Choroid plexus epithelial cell (primary cell): ENCODE measurements at regions not wholly inside any gene's neighbourhood (a gene's known extent, or its start where the extent isn't known, plus 50 kb on each side); places are given as distances from the start of the nearest gene placed in this dataset.

Experiments
- DNase-seq: peaks from one replicate; pipeline ENCODE4 v3.0.0-alpha.2; 2010; ENCODE audit warnings: low read depth
- H3K4me3 ChIP-seq: 2 replicates; pipeline ENCODE4 v1.5.1; 2011; ENCODE audit warnings: low read depth, mild to moderate bottlenecking, control low read depth, low read length, moderate library complexity
- CTCF ChIP-seq: conservative IDR thresholded peaks from 2 replicates; pipeline ENCODE4 v1.5.1; 2011; ENCODE audit warnings: low read depth, mild to moderate bottlenecking, control low read depth, inconsistent platforms, low read length, moderate library complexity

- no peak overlapping the region for H3K4me3 ChIP-seq
- no peak for TF ChIP-seq CTCF
- peak; percentile 40 for DNase-seq
These were observed 106.1 kb upstream of the RFLNA start for GRCh38 chr12:124188561-124189405.

GRCh38 chr12:124190312-124191023, 104.4 kb upstream of the RFLNA start:
- DNase-seq = no peak
- no peak overlapping the region for H3K4me3 ChIP-seq
- TF ChIP-seq CTCF = no peak

- no peak for TF ChIP-seq CTCF
- no peak for DNase-seq
- H3K4me3 ChIP-seq = no peak overlapping the region
These were observed 103.9 kb upstream of the RFLNA start for GRCh38 chr12:124191024-124191359.

GRCh38 chr12:124191966-124192365, 102.9 kb upstream of the RFLNA start:
- TF ChIP-seq CTCF = no peak
- no peak overlapping the region for H3K4me3 ChIP-seq
- DNase-seq = no peak

- TF ChIP-seq CTCF = no peak
- DNase-seq = no peak
- no peak overlapping the region for H3K4me3 ChIP-seq
These were observed 100.5 kb upstream of the RFLNA start for GRCh38 chr12:124194264-124194892.

- no peak for DNase-seq
- no peak overlapping the region for H3K4me3 ChIP-seq
- TF ChIP-seq CTCF = no peak
These were observed 99.9 kb upstream of the RFLNA start for GRCh38 chr12:124194893-124195566.
